ENCODE measurements at regions not wholly inside any gene's neighbourhood (a gene's known extent, or its start where the extent isn't known, plus 50 kb on each side); places are given as distances from the start of the nearest gene placed in this dataset.

GRCh38 chr10:117654105-117654504, 111.6 kb downstream of the EMX2 start:
- TF ChIP-seq POLR2A (IDR thresholded peaks at IDR 0.05) (no peak), EP300 (IDR thresholded peaks at IDR 0.05) (no peak)
